ENCODE measurements at regions not wholly inside any gene's neighbourhood (a gene's known extent, or its start where the extent isn't known, plus 50 kb on each side); places are given as distances from the start of the nearest gene placed in this dataset.
"Not testable (repeated sequence)": the region's sequence is repeated elsewhere in the genome, so short reads cannot be mapped to it uniquely, and the experiment has no call there.

DNA sequence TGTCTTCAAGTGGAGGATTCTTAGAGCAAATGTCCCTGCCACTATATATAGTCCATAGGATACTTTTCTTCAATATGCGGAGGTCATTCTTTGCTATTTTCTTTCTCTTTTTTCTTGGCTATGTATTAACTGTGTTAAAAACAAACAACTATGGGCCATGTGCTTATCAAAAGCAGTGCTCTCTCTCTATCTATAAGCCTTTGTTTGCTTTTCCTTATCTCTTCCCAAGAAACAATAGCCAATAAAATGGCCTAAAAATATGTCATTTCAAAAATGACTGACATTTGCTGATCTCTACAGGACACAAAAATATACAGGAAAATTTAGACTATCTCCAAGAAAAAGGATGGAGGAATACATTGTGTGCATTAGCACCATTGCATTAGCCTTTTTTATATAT is 212.1 kb downstream of the MAF start:
- H3K9me3 ChIP-seq (ENCODE audit: control insufficient read depth in 2 of 2, insufficient read depth in 1 of 2, low read length in 1 of 2): no peaks in the 10 kb centered on the region
- H3K36me3 ChIP-seq (ENCODE audit: control insufficient read depth in 2 of 2, insufficient read depth in 2 of 2, low read length in 1 of 2): no peaks in the 10 kb centered on the region
- peaks cover 5 to 11% of the 10 kb centered on the region in 2 donors for H3K4me1 ChIP-seq (ENCODE audit: control insufficient read depth in 2 of 2, insufficient read depth in 2 of 2, low read length in 2 of 2)
- no peak for DNase-seq (ENCODE audit: low read depth in 6 of 9, low spot score in 9 of 9)
- WGBS: 100% methylated on average over 1 of the region's 1 CpG
- no peaks in the 10 kb centered on the region for H3K27me3 ChIP-seq (ENCODE audit: control insufficient read depth in 2 of 2, insufficient read depth in 1 of 2, low read length in 1 of 2)
- no peak overlapping the region for H3K27ac ChIP-seq (ENCODE audit: low read depth in 1 of 2, low read length in 1 of 2)
- no peak overlapping the region for H3K4me3 ChIP-seq (ENCODE audit: low read length in 2 of 2)

DNA sequence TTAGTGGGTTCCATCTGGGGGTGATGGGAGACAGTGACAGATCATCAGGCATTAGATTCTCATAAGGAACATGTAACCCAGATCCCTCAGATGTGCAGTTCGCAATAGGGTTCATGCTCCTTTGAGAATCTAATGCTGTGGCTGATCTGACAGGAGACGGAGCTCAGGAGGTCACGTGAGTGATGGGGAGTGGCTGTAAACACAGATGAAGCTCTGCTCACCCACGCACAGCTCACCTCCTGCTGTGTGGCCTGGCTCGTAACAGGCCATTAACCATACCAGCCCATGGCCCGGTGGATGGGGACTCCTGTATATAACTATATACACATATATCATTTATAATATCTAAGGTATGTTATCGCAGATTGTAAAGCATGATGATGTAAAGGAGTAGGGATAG is 214.2 kb downstream of the MAF start:
- peaks cover 10 to 15% of the 10 kb centered on the region in 2 donors for H3K4me1 ChIP-seq (ENCODE audit: control insufficient read depth in 2 of 2, insufficient read depth in 2 of 2, low read length in 2 of 2)
- H3K4me3 ChIP-seq (ENCODE audit: low read length in 2 of 2): no peak overlapping the region
- no peak overlapping the region for H3K27ac ChIP-seq (ENCODE audit: low read depth in 1 of 2, low read length in 1 of 2)
- WGBS: 99% methylated on average over 7 of the region's 7 CpGs
- H3K27me3 ChIP-seq (ENCODE audit: control insufficient read depth in 2 of 2, insufficient read depth in 1 of 2, low read length in 1 of 2): no peaks in the 10 kb centered on the region
- no peak for DNase-seq (ENCODE audit: low read depth in 6 of 9, low spot score in 9 of 9)
- H3K36me3 ChIP-seq (ENCODE audit: control insufficient read depth in 2 of 2, insufficient read depth in 2 of 2, low read length in 1 of 2): no peaks in the 10 kb centered on the region
- H3K9me3 ChIP-seq (ENCODE audit: control insufficient read depth in 2 of 2, insufficient read depth in 1 of 2, low read length in 1 of 2): no peaks in the 10 kb centered on the region

DNA sequence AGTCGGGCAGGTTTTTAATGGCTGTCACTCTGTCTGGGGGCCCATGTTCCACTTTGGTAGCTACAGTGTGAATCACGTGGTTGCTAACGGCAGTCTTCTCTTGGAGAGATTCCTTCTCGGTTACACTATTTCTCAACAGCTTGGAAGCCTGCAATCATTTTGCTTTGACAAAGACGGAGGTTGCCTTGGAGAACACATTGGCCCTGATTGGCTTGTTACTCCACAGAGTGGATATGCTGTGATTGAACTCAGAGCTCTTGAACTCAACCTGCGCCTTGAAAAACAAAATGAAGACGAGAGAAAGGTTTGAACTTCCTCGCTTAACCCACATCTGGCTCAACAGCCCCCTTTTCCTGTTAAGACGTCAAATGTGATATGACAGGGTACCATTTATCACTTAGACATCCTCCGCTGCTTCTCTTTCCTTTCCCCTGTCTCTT is 218.9 kb downstream of the MAF start:
- Histone ChIP-seq H3K36me3 (ENCODE audit: control insufficient read depth in 2 of 2, insufficient read depth in 2 of 2, low read length in 1 of 2) (no peaks in the 10 kb centered on the region), H3K27ac (ENCODE audit: low read depth in 1 of 2, low read length in 1 of 2) (peak overlapping the region in 1 of 2 donors; percentile 0), H3K4me1 (ENCODE audit: control insufficient read depth in 2 of 2, insufficient read depth in 2 of 2, low read length in 2 of 2) (peaks cover 10 to 15% of the 10 kb centered on the region in 2 donors), H3K9me3 (ENCODE audit: control insufficient read depth in 2 of 2, insufficient read depth in 1 of 2, low read length in 1 of 2) (no peaks in the 10 kb centered on the region), H3K27me3 (ENCODE audit: control insufficient read depth in 2 of 2, insufficient read depth in 1 of 2, low read length in 1 of 2) (peaks cover 0 to 2% of the 10 kb centered on the region in 2 donors), H3K4me3 (ENCODE audit: low read length in 2 of 2) (no peak overlapping the region)
- peak; percentile 15 to 75 (median 37) for DNase-seq (ENCODE audit: low read depth in 6 of 9, low spot score in 9 of 9)
- WGBS: 11% methylated on average over 10 of the region's 10 CpGs

DNA sequence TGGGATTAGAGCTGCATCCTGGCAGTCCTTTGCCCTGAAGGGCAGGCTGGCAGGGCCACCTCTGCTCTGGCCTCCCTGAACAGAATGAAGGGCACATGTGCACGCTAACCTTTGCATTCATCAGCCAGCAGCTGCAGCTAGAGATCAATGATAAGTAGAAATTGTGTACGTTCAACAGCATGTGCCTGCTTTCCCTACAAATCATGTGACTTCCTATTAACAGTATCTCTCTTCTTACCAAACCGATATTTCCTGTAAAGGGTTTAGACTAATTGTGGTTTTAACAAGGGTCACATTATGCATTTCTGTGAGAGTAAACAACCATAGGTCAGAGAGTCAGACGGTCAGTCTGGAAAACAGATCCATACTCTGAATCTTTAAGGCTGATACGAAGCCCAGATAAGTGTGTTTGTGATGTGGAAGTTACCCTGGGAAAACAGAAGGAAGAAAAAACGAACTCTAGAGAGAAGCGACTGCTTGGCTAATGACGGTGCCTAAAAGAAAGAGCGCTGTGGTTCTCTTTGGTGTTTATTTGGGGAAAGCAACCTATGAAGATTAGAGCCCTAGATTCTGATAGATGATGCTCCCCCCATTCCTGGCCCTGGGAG is 219.4 kb downstream of the MAF start:
- H3K4me1 ChIP-seq (ENCODE audit: control insufficient read depth in 2 of 2, insufficient read depth in 2 of 2, low read length in 2 of 2): peaks cover 10 to 15% of the 10 kb centered on the region in 2 donors
- 18% methylated on average over 9 of the region's 9 CpGs for WGBS
- H3K36me3 ChIP-seq (ENCODE audit: control insufficient read depth in 2 of 2, insufficient read depth in 2 of 2, low read length in 1 of 2): no peaks in the 10 kb centered on the region
- H3K27me3 ChIP-seq (ENCODE audit: control insufficient read depth in 2 of 2, insufficient read depth in 1 of 2, low read length in 1 of 2): peaks cover 0 to 2% of the 10 kb centered on the region in 2 donors
- peak in 3 of 9 donors; percentile 9 to 42 (median 10) for DNase-seq (ENCODE audit: low read depth in 6 of 9, low spot score in 9 of 9)
- H3K9me3 ChIP-seq (ENCODE audit: control insufficient read depth in 2 of 2, insufficient read depth in 1 of 2, low read length in 1 of 2): no peaks in the 10 kb centered on the region
- peak overlapping the region in 1 of 2 donors; percentile 0 for H3K27ac ChIP-seq (ENCODE audit: low read depth in 1 of 2, low read length in 1 of 2)
- no peak overlapping the region for H3K4me3 ChIP-seq (ENCODE audit: low read length in 2 of 2)

DNA sequence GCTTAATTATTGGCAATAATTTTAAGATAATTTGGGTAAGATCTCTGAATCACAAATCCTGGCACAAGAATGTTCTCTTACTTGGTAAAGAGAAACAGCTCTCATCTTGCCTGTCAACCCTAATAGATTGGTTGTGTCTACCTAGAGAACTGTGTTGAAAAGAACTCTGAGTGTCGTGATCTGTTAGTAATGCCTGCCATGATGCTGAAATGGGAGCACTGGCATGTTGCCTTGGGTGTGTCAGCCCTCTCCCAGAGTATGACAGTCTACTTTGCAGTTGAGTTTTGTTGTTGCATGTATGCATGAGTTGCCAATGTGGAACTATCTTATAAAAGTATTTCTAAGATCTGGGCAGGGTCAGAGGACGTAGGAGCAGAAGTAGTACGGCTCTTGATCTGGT is 221.4 kb downstream of the MAF start:
- Histone ChIP-seq H3K27me3 (ENCODE audit: control insufficient read depth in 2 of 2, insufficient read depth in 1 of 2, low read length in 1 of 2) (peaks cover 0 to 2% of the 10 kb centered on the region in 2 donors), H3K4me1 (ENCODE audit: control insufficient read depth in 2 of 2, insufficient read depth in 2 of 2, low read length in 2 of 2) (peaks cover 10 to 15% of the 10 kb centered on the region in 2 donors), H3K27ac (ENCODE audit: low read depth in 1 of 2, low read length in 1 of 2) (no peak overlapping the region), H3K4me3 (ENCODE audit: low read length in 2 of 2) (no peak overlapping the region), H3K36me3 (ENCODE audit: control insufficient read depth in 2 of 2, insufficient read depth in 2 of 2, low read length in 1 of 2) (no peaks in the 10 kb centered on the region), H3K9me3 (ENCODE audit: control insufficient read depth in 2 of 2, insufficient read depth in 1 of 2, low read length in 1 of 2) (no peaks in the 10 kb centered on the region)
- DNase-seq (ENCODE audit: low read depth in 6 of 9, low spot score in 9 of 9): no peak
- WGBS: 97% methylated on average over 3 of the region's 3 CpGs

DNA sequence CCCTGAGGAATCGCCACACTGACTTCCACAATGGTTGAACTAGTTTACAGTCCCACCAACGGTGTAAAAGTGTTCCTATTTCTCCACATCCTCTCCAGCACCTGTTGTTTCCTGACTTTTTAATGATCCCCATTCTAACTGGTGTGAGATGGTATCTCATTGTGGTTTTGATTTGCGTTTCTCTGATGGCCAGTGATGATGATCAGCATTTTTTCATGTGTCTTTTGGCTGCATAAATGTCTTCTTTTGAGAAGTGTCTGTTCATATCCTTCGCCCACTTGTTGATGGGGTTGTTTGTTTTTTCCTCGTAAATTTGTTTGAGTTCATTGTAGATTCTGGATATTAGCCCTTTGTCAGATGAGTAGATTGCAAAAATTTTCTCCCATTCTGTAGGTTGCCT is 223.5 kb downstream of the MAF start:
- H3K36me3 ChIP-seq (ENCODE audit: control insufficient read depth in 2 of 2, insufficient read depth in 2 of 2, low read length in 1 of 2); H3K9me3 ChIP-seq (ENCODE audit: control insufficient read depth in 2 of 2, insufficient read depth in 1 of 2, low read length in 1 of 2); H3K27ac ChIP-seq (ENCODE audit: low read depth in 1 of 2, low read length in 1 of 2); H3K27me3 ChIP-seq (ENCODE audit: control insufficient read depth in 2 of 2, insufficient read depth in 1 of 2, low read length in 1 of 2); H3K4me3 ChIP-seq (ENCODE audit: low read length in 2 of 2); DNase-seq (ENCODE audit: low read depth in 6 of 9, low spot score in 9 of 9): not testable (repeated sequence)
- WGBS: 85% methylated on average over 3 of the region's 5 CpGs
- peaks cover 10 to 15% of the 10 kb centered on the region in 2 donors for H3K4me1 ChIP-seq (ENCODE audit: control insufficient read depth in 2 of 2, insufficient read depth in 2 of 2, low read length in 2 of 2)

DNA sequence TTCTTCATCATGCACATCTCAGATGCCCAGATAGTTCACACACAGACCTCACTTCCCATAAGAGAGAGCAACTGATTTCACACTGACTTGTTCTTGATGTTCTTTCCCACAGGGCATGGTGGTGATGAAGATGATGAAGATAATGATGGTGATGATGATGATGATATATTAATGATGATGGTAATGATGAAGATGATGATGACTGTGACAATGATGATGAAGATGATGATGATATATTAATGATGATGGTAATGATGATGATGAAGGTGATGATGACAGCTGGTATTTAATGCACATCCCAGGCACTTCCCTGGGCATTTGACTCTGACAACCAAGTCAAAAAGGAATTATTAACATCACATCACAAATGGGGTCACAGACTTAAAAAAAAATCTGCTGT is 225.2 kb downstream of the MAF start:
- DNase-seq (ENCODE audit: low read depth in 6 of 9, low spot score in 9 of 9): no peak
- H3K27ac ChIP-seq (ENCODE audit: low read depth in 1 of 2, low read length in 1 of 2): no peak overlapping the region
- peaks cover 0 to 3% of the 10 kb centered on the region in 2 donors for H3K9me3 ChIP-seq (ENCODE audit: control insufficient read depth in 2 of 2, insufficient read depth in 1 of 2, low read length in 1 of 2)
- H3K36me3 ChIP-seq (ENCODE audit: control insufficient read depth in 2 of 2, insufficient read depth in 2 of 2, low read length in 1 of 2): no peaks in the 10 kb centered on the region
- no peak overlapping the region for H3K4me3 ChIP-seq (ENCODE audit: low read length in 2 of 2)
- H3K27me3 ChIP-seq (ENCODE audit: control insufficient read depth in 2 of 2, insufficient read depth in 1 of 2, low read length in 1 of 2): peaks cover 0 to 2% of the 10 kb centered on the region in 2 donors
- H3K4me1 ChIP-seq (ENCODE audit: control insufficient read depth in 2 of 2, insufficient read depth in 2 of 2, low read length in 2 of 2): no peaks in the 10 kb centered on the region

DNA sequence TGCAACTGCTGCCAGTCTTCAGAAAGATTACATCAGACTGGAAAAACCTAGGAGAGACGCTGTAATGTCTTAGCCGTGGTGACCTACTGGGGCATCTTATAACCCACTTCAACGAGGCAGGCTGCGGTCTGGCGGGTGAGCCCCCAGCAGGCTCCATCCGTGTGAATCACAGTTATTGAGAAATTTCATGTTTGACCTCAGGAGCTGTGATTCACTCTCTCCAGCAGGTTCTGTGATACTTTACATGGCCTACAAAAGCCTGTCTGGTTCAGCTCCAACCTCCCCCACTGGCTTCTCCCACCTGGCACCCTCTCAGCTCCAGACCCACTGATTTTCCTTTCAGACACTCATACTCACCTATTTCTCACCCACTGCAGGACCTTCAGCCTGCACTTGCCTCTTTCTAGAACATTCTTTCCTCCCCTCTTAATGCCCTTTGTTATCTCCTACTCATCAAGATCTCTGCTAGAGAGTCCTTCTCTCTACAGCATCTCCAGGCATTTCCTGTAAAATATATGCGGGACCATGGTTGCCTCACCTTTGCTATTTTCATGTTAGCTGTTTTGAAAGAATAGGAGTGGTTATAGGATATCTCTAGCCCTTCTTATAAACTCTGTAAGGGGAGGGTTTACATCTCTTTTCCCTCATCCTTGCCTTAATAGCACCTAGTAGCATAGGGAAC is 227.9 kb downstream of the MAF start:
- no peak overlapping the region for H3K27ac ChIP-seq (ENCODE audit: low read depth in 1 of 2, low read length in 1 of 2)
- no peaks in the 10 kb centered on the region for H3K36me3 ChIP-seq (ENCODE audit: control insufficient read depth in 2 of 2, insufficient read depth in 2 of 2, low read length in 1 of 2)
- H3K4me3 ChIP-seq (ENCODE audit: low read length in 2 of 2): no peak overlapping the region
- H3K4me1 ChIP-seq (ENCODE audit: control insufficient read depth in 2 of 2, insufficient read depth in 2 of 2, low read length in 2 of 2): no peaks in the 10 kb centered on the region
- no peaks in the 10 kb centered on the region for H3K27me3 ChIP-seq (ENCODE audit: control insufficient read depth in 2 of 2, insufficient read depth in 1 of 2, low read length in 1 of 2)
- no peak for DNase-seq (ENCODE audit: low read depth in 6 of 9, low spot score in 9 of 9)
- 96% methylated on average over 7 of the region's 7 CpGs for WGBS
- peaks cover 0 to 3% of the 10 kb centered on the region in 2 donors for H3K9me3 ChIP-seq (ENCODE audit: control insufficient read depth in 2 of 2, insufficient read depth in 1 of 2, low read length in 1 of 2)

DNA sequence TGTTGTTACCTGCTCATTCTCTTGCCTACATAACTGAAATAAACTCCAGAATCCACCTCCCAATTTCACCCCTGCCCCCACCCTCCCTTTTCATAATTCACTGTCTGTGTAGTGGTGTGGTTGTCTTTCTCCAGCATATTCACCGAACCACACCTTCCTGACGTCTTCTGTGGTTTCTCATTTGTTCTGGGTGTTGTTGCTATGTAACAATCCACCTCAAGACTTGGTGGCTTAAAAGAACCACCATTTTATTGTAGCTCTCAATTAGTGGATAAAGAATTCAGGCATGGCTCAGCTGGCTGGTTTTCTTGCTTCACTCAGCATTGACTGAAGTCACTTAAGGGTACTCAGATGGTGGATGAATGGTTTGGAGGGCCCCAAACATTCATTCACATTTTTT is 229.8 kb downstream of the MAF start:
- Histone ChIP-seq H3K9me3 (ENCODE audit: control insufficient read depth in 2 of 2, insufficient read depth in 1 of 2, low read length in 1 of 2) (peaks cover 0 to 3% of the 10 kb centered on the region in 2 donors), H3K27me3 (ENCODE audit: control insufficient read depth in 2 of 2, insufficient read depth in 1 of 2, low read length in 1 of 2) (no peaks in the 10 kb centered on the region), H3K4me3 (ENCODE audit: low read length in 2 of 2) (no peak overlapping the region), H3K4me1 (ENCODE audit: control insufficient read depth in 2 of 2, insufficient read depth in 2 of 2, low read length in 2 of 2) (no peaks in the 10 kb centered on the region), H3K27ac (ENCODE audit: low read depth in 1 of 2, low read length in 1 of 2) (no peak overlapping the region), H3K36me3 (ENCODE audit: control insufficient read depth in 2 of 2, insufficient read depth in 2 of 2, low read length in 1 of 2) (no peaks in the 10 kb centered on the region)
- peak in 2 of 9 donors; percentile 4 to 38 for DNase-seq (ENCODE audit: low read depth in 6 of 9, low spot score in 9 of 9)
- 26% methylated on average over 2 of the region's 2 CpGs for WGBS
